Activated naive CD8-positive, alpha-beta T cell treated with anti-CD3 and anti-CD28 coated beads, Interleukin-2, amount 50 U/mL, for 24 hours (primary cell): ENCODE measurements at regions not wholly inside any gene's neighbourhood (a gene's known extent, or its start where the extent isn't known, plus 50 kb on each side); places are given as distances from the start of the nearest gene placed in this dataset.
"Not testable (repeated sequence)": the region's sequence is repeated elsewhere in the genome, so short reads cannot be mapped to it uniquely, and the experiment has no call there.

ENCODE experiments used
- ATAC-seq: fragments of 150-1000 bp; cut with Tn5 transposase; one replicate; pipeline ENCODE4 v1.10.0; 2021
- DNase-seq: peaks from one replicate; pipeline ENCODE4 v3.0.0; 2021
- H3K27ac Mint-ChIP-seq: one replicate; pipeline ENCODE4 v1.8.0; 2021; ENCODE audit warnings: mild to moderate bottlenecking, mixed read lengths
- H3K27me3 Mint-ChIP-seq: one replicate; pipeline ENCODE4 v1.8.0; 2021; ENCODE audit warnings: mixed read lengths
- H3K36me3 Mint-ChIP-seq: one replicate; pipeline ENCODE4 v1.8.0; 2021; ENCODE audit warnings: low read depth, mixed read lengths
- H3K4me1 Mint-ChIP-seq: one replicate; pipeline ENCODE4 v1.8.0; 2021; ENCODE audit warnings: mixed read lengths
- H3K4me3 Mint-ChIP-seq: one replicate; pipeline ENCODE4 v1.8.0; 2021; ENCODE audit warnings: mild to moderate bottlenecking, moderate library complexity, mixed read lengths
- H3K9me3 Mint-ChIP-seq: one replicate; pipeline ENCODE4 v1.8.0; 2021; ENCODE audit warnings: mixed read lengths

GRCh38 chr3:101966226-101966625 is 116.9 kb downstream of the NFKBIZ start:
- peaks cover 7% of the 10 kb centered on the region for H3K9me3 Mint-ChIP-seq
- H3K4me1 Mint-ChIP-seq: peaks cover 35% of the 10 kb centered on the region
- DNase-seq: no peak

GRCh38 chr3:101970212-101970611 is 120.9 kb downstream of the NFKBIZ start:
- H3K4me1 Mint-ChIP-seq: peaks cover 11% of the 10 kb centered on the region
- H3K27me3 Mint-ChIP-seq: no peaks in the 10 kb centered on the region
- H3K27ac Mint-ChIP-seq: no peak overlapping the region
- H3K9me3 Mint-ChIP-seq: peaks cover 7% of the 10 kb centered on the region
- H3K4me3 Mint-ChIP-seq: no peak overlapping the region
- no peak for DNase-seq
- H3K36me3 Mint-ChIP-seq: no peaks in the 10 kb centered on the region
- no peak for ATAC-seq

More at GRCh38 chr3:101966226-101966625, 116.9 kb downstream of the NFKBIZ start:
- peaks cover 2% of the 10 kb centered on the region for H3K36me3 Mint-ChIP-seq
- no peaks in the 10 kb centered on the region for H3K27me3 Mint-ChIP-seq
- no peak overlapping the region for H3K27ac Mint-ChIP-seq
- no peak overlapping the region for H3K4me3 Mint-ChIP-seq
- ATAC-seq: no peak

GRCh38 chr3:101970905-101971304 is 121.6 kb downstream of the NFKBIZ start:
- Mint-ChIP-seq H3K36me3 (no peaks in the 10 kb centered on the region), H3K27me3 (no peaks in the 10 kb centered on the region), H3K27ac (no peak overlapping the region), H3K4me1 (peaks cover 12% of the 10 kb centered on the region), H3K4me3 (no peak overlapping the region), H3K9me3 (peaks cover 7% of the 10 kb centered on the region)
- no peak for ATAC-seq
- no peak for DNase-seq

GRCh38 chr3:101972430-101973162 is 123.3 kb downstream of the NFKBIZ start:
- Mint-ChIP-seq H3K9me3 (peaks cover 7% of the 10 kb centered on the region), H3K36me3 (no peaks in the 10 kb centered on the region), H3K4me1 (peaks cover 18% of the 10 kb centered on the region), H3K27me3 (no peaks in the 10 kb centered on the region), H3K4me3 (no peak overlapping the region), H3K27ac (no peak overlapping the region)
- ATAC-seq (no peak), DNase-seq (no peak)

- DNase-seq (no peak), ATAC-seq (no peak)
- no peaks in the 10 kb centered on the region for H3K36me3 Mint-ChIP-seq
- no peaks in the 10 kb centered on the region for H3K27me3 Mint-ChIP-seq
- H3K9me3 Mint-ChIP-seq: peaks cover 7% of the 10 kb centered on the region
- H3K4me3 Mint-ChIP-seq: no peak overlapping the region
- H3K27ac Mint-ChIP-seq: no peak overlapping the region
- peaks cover 18% of the 10 kb centered on the region for H3K4me1 Mint-ChIP-seq
These were observed 123.8 kb downstream of the NFKBIZ start for GRCh38 chr3:101973163-101973505.

- H3K27ac Mint-ChIP-seq, ATAC-seq, H3K4me3 Mint-ChIP-seq, DNase-seq, H3K9me3 Mint-ChIP-seq, H3K36me3 Mint-ChIP-seq, H3K27me3 Mint-ChIP-seq: not testable (repeated sequence)
- peaks cover 19% of the 10 kb centered on the region for H3K4me1 Mint-ChIP-seq
These were observed 126.1 kb downstream of the NFKBIZ start for GRCh38 chr3:101975415-101975814.

- H3K9me3 Mint-ChIP-seq: no peaks in the 10 kb centered on the region
- peaks cover 2% of the 10 kb centered on the region for H3K27me3 Mint-ChIP-seq
- no peak overlapping the region for H3K27ac Mint-ChIP-seq
- no peaks in the 10 kb centered on the region for H3K36me3 Mint-ChIP-seq
- H3K4me1 Mint-ChIP-seq: peaks cover 19% of the 10 kb centered on the region
- H3K4me3 Mint-ChIP-seq: no peak overlapping the region
- DNase-seq (no peak), ATAC-seq (peak; percentile 82)
These were observed 127.2 kb downstream of the NFKBIZ start for GRCh38 chr3:101976473-101976872.

- Mint-ChIP-seq H3K27ac (no peak overlapping the region), H3K4me3 (no peak overlapping the region), H3K4me1 (peaks cover 11% of the 10 kb centered on the region), H3K27me3 (peaks cover 4% of the 10 kb centered on the region), H3K9me3 (peaks cover 4% of the 10 kb centered on the region), H3K36me3 (no peaks in the 10 kb centered on the region)
- DNase-seq (no peak), ATAC-seq (no peak)
These were observed 129.0 kb downstream of the NFKBIZ start for GRCh38 chr3:101978348-101978747.

GRCh38 chr3:101979033-101979432 is 129.7 kb downstream of the NFKBIZ start:
- no peak for DNase-seq
- Mint-ChIP-seq H3K27ac (no peak overlapping the region), H3K4me1 (peaks cover 11% of the 10 kb centered on the region), H3K4me3 (no peak overlapping the region), H3K27me3 (peaks cover 4% of the 10 kb centered on the region), H3K9me3 (peaks cover 4% of the 10 kb centered on the region), H3K36me3 (no peaks in the 10 kb centered on the region)
- ATAC-seq: no peak

GRCh38 chr3:101984356-101984755 is 135.0 kb downstream of the NFKBIZ start:
- ATAC-seq: no peak
- Mint-ChIP-seq H3K4me1 (peaks cover 21% of the 10 kb centered on the region), H3K4me3 (no peak overlapping the region)

GRCh38 chr3:101988596-101988995 is 139.3 kb downstream of the NFKBIZ start:
- Mint-ChIP-seq H3K9me3 (no peaks in the 10 kb centered on the region), H3K4me1 (peaks cover 49% of the 10 kb centered on the region), H3K36me3 (no peaks in the 10 kb centered on the region), H3K4me3 (peak overlapping the region; percentile 27), H3K27me3 (peaks cover 1% of the 10 kb centered on the region), H3K27ac (peak overlapping the region; percentile 67)
- peak; percentile 24 for DNase-seq
- peak; percentile 85 for ATAC-seq

More at GRCh38 chr3:101984356-101984755, 135.0 kb downstream of the NFKBIZ start:
- DNase-seq: no peak
- H3K27ac Mint-ChIP-seq: no peak overlapping the region
- peaks cover 5% of the 10 kb centered on the region for H3K27me3 Mint-ChIP-seq
- H3K9me3 Mint-ChIP-seq: peaks cover 4% of the 10 kb centered on the region
- no peaks in the 10 kb centered on the region for H3K36me3 Mint-ChIP-seq

GRCh38 chr3:101989578-101990200 is 140.4 kb downstream of the NFKBIZ start:
- peaks cover 1% of the 10 kb centered on the region for H3K27me3 Mint-ChIP-seq
- H3K27ac Mint-ChIP-seq: no peak overlapping the region
- DNase-seq: no peak
- no peaks in the 10 kb centered on the region for H3K36me3 Mint-ChIP-seq
- H3K9me3 Mint-ChIP-seq: no peaks in the 10 kb centered on the region
- H3K4me3 Mint-ChIP-seq: no peak overlapping the region
- peaks cover 60% of the 10 kb centered on the region for H3K4me1 Mint-ChIP-seq
- ATAC-seq: no peak

GRCh38 chr3:101992863-101993262 is 143.5 kb downstream of the NFKBIZ start:
- no peaks in the 10 kb centered on the region for H3K36me3 Mint-ChIP-seq
- no peak overlapping the region for H3K27ac Mint-ChIP-seq
- H3K4me3 Mint-ChIP-seq: no peak overlapping the region
- no peaks in the 10 kb centered on the region for H3K9me3 Mint-ChIP-seq
- ATAC-seq (no peak), DNase-seq (no peak)
- H3K4me1 Mint-ChIP-seq: peaks cover 78% of the 10 kb centered on the region
- no peaks in the 10 kb centered on the region for H3K27me3 Mint-ChIP-seq

GRCh38 chr3:101994386-101994785 is 145.1 kb downstream of the NFKBIZ start:
- no peak for DNase-seq
- Mint-ChIP-seq H3K27me3 (no peaks in the 10 kb centered on the region), H3K4me1 (peaks cover 70% of the 10 kb centered on the region), H3K4me3 (no peak overlapping the region), H3K36me3 (no peaks in the 10 kb centered on the region), H3K9me3 (no peaks in the 10 kb centered on the region), H3K27ac (no peak overlapping the region)
- ATAC-seq: no peak

GRCh38 chr3:101995371-101996046 is 146.2 kb downstream of the NFKBIZ start:
- no peak for DNase-seq
- Mint-ChIP-seq H3K4me3 (peak overlapping the region; percentile 29), H3K27ac (peak overlapping the region; percentile 86), H3K9me3 (no peaks in the 10 kb centered on the region), H3K27me3 (no peaks in the 10 kb centered on the region), H3K4me1 (peaks cover 63% of the 10 kb centered on the region), H3K36me3 (no peaks in the 10 kb centered on the region)
- peak; percentile 73 for ATAC-seq
